ENCODE measurements at regions not wholly inside any gene's neighbourhood (a gene's known extent, or its start where the extent isn't known, plus 50 kb on each side); places are given as distances from the start of the nearest gene placed in this dataset.
A peak's percentile ranks its signal among the peaks of the same experiment; 100 is the strongest.

DNA sequence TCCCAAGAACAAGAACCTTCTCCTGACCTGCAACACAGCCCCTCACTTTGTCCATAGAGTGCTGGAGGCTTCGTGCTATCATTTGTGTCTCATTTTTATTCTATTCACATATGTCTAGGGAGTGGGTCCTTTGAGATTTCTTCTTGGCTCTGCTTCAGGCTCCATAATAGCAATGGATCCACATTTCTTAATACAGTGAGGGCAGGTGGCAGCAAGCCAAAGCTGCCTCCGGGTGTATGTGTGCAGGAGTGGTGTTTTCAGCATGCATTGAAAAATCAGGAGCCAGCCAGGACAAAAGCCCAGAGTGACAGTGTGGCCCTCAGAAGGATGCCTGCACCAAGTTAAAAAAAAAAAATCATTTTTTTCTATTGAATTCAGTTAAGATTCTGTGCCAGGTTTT lies 115.1 kb upstream of the PELI1 start:
- peaks cover 42% of the 10 kb centered on the region for H3K4me1 Mint-ChIP-seq (ENCODE audit: unreplicated experiment)

DNA sequence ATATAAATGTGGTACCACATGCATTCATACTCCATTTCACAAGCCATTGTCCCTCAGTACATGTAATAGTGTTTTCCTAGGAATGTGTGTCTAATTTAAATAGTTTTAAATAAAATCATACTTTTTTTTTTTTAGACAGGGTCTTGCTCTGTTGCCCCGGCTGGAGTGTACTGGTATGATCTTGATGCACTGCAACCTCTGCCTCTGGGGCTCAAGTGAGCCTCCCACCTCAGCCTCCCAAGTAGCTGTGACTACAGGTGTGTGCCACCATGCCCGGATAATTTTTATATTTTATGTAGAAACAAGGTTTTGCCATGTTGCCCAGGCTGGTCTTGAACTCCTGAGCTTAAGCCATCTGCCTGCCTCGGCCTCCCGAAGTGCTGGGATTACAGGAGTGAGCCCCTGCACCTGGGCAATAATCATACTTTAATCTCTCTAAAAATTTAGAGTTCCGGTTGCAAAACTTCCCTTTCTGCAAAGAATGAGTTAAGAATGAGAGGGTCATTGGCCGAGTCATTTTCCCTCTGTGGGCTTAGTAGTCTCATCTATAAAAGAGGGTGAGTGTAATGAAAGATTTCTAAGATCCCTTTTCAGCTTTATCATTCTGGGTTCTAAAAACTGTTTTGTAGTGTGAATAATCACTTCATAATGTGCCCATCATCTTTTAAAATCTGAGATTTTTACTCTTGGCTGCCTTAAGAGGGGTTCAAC lies 116.0 kb upstream of the PELI1 start:
- TF ChIP-seq, protein P1, sequence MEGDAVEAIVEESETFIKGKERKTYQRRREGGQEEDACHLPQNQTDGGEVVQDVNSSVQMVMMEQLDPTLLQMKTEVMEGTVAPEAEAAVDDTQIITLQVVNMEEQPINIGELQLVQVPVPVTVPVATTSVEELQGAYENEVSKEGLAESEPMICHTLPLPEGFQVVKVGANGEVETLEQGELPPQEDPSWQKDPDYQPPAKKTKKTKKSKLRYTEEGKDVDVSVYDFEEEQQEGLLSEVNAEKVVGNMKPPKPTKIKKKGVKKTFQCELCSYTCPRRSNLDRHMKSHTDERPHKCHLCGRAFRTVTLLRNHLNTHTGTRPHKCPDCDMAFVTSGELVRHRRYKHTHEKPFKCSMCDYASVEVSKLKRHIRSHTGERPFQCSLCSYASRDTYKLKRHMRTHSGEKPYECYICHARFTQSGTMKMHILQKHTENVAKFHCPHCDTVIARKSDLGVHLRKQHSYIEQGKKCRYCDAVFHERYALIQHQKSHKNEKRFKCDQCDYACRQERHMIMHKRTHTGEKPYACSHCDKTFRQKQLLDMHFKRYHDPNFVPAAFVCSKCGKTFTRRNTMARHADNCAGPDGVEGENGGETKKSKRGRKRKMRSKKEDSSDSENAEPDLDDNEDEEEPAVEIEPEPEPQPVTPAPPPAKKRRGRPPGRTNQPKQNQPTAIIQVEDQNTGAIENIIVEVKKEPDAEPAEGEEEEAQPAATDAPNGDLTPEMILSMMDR (IDR thresholded peaks at IDR 0.05), result no peak
- no peak overlapping the region for H3K4me3 Mint-ChIP-seq (ENCODE audit: unreplicated experiment)
- H3K4me1 Mint-ChIP-seq (ENCODE audit: unreplicated experiment), result peaks cover 42% of the 10 kb centered on the region
- DNase-seq (ENCODE audit: extremely low spot score, unreplicated experiment), result no peak
- no peaks in the 10 kb centered on the region for H3K27me3 Mint-ChIP-seq (ENCODE audit: unreplicated experiment)
- H3K36me3 Mint-ChIP-seq (ENCODE audit: unreplicated experiment), result no peaks in the 10 kb centered on the region
- no peak overlapping the region for H3K27ac Mint-ChIP-seq (ENCODE audit: unreplicated experiment)
- no peaks in the 10 kb centered on the region for H3K9me3 Mint-ChIP-seq (ENCODE audit: unreplicated experiment)

More for the DNA sequence above, 115.1 kb upstream of the PELI1 start:
- Mint-ChIP-seq H3K27me3 (ENCODE audit: unreplicated experiment) (no peaks in the 10 kb centered on the region), H3K36me3 (ENCODE audit: unreplicated experiment) (no peaks in the 10 kb centered on the region), H3K9me3 (ENCODE audit: unreplicated experiment) (no peaks in the 10 kb centered on the region), H3K4me3 (ENCODE audit: unreplicated experiment) (no peak overlapping the region), H3K27ac (ENCODE audit: unreplicated experiment) (peak overlapping the region; percentile 47)
- DNase-seq (ENCODE audit: extremely low spot score, unreplicated experiment), result no peak
- TF ChIP-seq, protein P1 (IDR thresholded peaks at IDR 0.05), result no peak

DNA sequence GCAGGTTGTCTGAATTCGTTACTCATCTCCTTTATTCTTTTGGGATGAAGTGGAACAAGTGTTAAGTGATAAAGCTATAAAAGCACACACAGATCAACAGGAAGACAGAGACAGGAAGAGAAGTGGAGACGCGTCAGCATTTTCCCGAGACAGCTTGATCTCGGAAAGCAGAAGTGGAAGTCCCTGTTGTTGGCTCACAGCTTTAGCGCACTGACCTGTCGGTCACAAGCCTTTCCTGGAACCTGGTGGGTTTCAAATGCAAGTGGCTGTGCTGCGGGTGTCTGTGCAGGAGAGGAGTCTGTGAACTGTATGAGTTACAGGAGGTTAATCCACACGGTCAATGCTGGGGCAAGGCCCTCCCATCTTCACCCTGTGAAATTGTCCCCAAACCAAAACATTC lies 116.6 kb upstream of the PELI1 start:
- Mint-ChIP-seq H3K36me3 (ENCODE audit: unreplicated experiment) (no peaks in the 10 kb centered on the region), H3K27me3 (ENCODE audit: unreplicated experiment) (no peaks in the 10 kb centered on the region), H3K4me3 (ENCODE audit: unreplicated experiment) (no peak overlapping the region), H3K4me1 (ENCODE audit: unreplicated experiment) (peaks cover 42% of the 10 kb centered on the region), H3K27ac (ENCODE audit: unreplicated experiment) (no peak overlapping the region), H3K9me3 (ENCODE audit: unreplicated experiment) (no peaks in the 10 kb centered on the region)
- DNase-seq (ENCODE audit: extremely low spot score, unreplicated experiment), result no peak
- TF ChIP-seq, protein P1 (IDR thresholded peaks at IDR 0.05), result no peak

DNA sequence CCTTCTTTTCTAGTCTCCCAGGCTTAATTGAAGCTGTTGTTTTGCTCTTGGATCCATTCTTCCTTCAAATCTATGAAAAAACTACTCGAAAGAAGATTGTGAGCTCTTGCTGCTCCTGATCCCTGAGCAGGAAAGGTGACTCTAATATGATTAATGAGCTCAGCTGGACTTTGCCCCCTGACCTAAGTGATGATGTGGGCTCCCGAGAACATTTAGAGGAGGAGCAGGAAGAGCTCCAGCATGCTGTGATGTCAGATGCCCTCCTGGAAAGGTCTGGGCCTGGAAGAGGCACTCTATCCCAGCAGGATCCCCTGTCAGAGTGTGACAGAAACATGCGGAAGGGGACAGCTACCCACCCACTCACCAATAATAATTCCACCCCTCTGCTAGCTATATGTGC lies 117.9 kb upstream of the PELI1 start:
- no peak for DNase-seq (ENCODE audit: extremely low spot score, unreplicated experiment)
- Mint-ChIP-seq H3K4me3 (ENCODE audit: unreplicated experiment) (no peak overlapping the region), H3K36me3 (ENCODE audit: unreplicated experiment) (no peaks in the 10 kb centered on the region), H3K27ac (ENCODE audit: unreplicated experiment) (no peak overlapping the region), H3K4me1 (ENCODE audit: unreplicated experiment) (peaks cover 42% of the 10 kb centered on the region), H3K9me3 (ENCODE audit: unreplicated experiment) (no peaks in the 10 kb centered on the region), H3K27me3 (ENCODE audit: unreplicated experiment) (no peaks in the 10 kb centered on the region)
- TF ChIP-seq, protein P1 (IDR thresholded peaks at IDR 0.05), result no peak

DNA sequence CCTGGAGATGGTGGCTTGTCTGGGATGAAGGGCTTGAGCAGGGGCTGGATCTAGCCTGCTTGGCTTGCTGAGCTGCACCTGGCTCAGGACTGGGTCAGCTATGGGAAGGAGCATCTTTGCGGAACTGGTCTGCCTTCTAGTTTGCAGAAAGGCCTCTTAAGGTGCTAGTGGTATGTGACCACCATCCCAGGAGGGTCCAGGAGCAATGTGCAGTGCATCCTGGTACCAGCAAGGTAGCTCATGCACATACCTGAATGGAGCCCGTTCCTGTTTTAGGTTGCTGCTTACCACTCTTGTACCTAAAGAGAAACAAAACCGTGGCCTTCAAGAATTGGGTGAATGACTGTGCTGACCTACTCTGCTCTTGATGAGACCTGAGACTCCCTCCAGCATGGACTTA lies 118.6 kb upstream of the PELI1 start:
- peaks cover 48% of the 10 kb centered on the region for H3K4me1 Mint-ChIP-seq (ENCODE audit: unreplicated experiment)
- no peak overlapping the region for H3K4me3 Mint-ChIP-seq (ENCODE audit: unreplicated experiment)
- H3K27ac Mint-ChIP-seq (ENCODE audit: unreplicated experiment), result no peak overlapping the region
- no peak for DNase-seq (ENCODE audit: extremely low spot score, unreplicated experiment)
- H3K9me3 Mint-ChIP-seq (ENCODE audit: unreplicated experiment), result no peaks in the 10 kb centered on the region
- H3K36me3 Mint-ChIP-seq (ENCODE audit: unreplicated experiment), result no peaks in the 10 kb centered on the region
- TF ChIP-seq, protein P1 (IDR thresholded peaks at IDR 0.05), result no peak
- no peaks in the 10 kb centered on the region for H3K27me3 Mint-ChIP-seq (ENCODE audit: unreplicated experiment)
